MM.1S (cell line): ENCODE measurements at regions not wholly inside any gene's neighbourhood (a gene's known extent, or its start where the extent isn't known, plus 50 kb on each side); places are given as distances from the start of the nearest gene placed in this dataset.

Experiments
- DNase-seq: peaks from one replicate; pipeline ENCODE4 v3.0.0-alpha.2; 2015
- H2AFZ ChIP-seq: fragments of 300-600 bp; sonication (generic); 2 replicates; pipeline ENCODE4 v1.6.0; 2016; ENCODE audit warnings: antibody characterized with exemption, low read length
- H3F3A ChIP-seq: fragments of 300-600 bp; sonication (generic); 2 replicates; pipeline ENCODE4 v1.6.1; 2016; ENCODE audit warnings: mild to moderate bottlenecking, antibody characterized with exemption, low read length, moderate library complexity, mixed read lengths; ENCODE audit not compliant: insufficient read depth
- H3K27ac ChIP-seq: fragments of 300-600 bp; sonication (generic); 2 replicates; pipeline ENCODE4 v1.5.1; 2016; ENCODE audit warnings: mild to moderate bottlenecking, low read length
- H3K27me3 ChIP-seq: fragments of 300-600 bp; sonication (generic); replicated peaks from 2 replicates; pipeline ENCODE4 v1.6.0; 2016; ENCODE audit warnings: low read length; ENCODE audit not compliant: insufficient read depth
- H3K36me3 ChIP-seq: fragments of 300-600 bp; sonication (generic); replicated peaks from 2 replicates; pipeline ENCODE4 v1.6.1; 2016; ENCODE audit warnings: mild to moderate bottlenecking, low read length, mixed read lengths; ENCODE audit not compliant: insufficient read depth
- H3K4me1 ChIP-seq: fragments of 300-600 bp; sonication (generic); 2 replicates; pipeline ENCODE4 v1.6.1; 2016; ENCODE audit warnings: low read length, mixed read lengths
- H3K4me2 ChIP-seq: fragments of 300-600 bp; sonication (generic); 2 replicates; pipeline ENCODE4 v1.6.0; 2016; ENCODE audit warnings: low read depth, low read length
- H3K4me3 ChIP-seq: fragments of 300-600 bp; sonication (generic); 2 replicates; pipeline ENCODE4 v1.5.1; 2016; ENCODE audit warnings: low read length, mixed read lengths
- H3K79me2 ChIP-seq: fragments of 300-600 bp; sonication (generic); 2 replicates; pipeline ENCODE4 v1.6.1; 2016; ENCODE audit warnings: mixed run types, low read length, mixed read lengths
- H3K9ac ChIP-seq: fragments of 300-600 bp; sonication (generic); 2 replicates; pipeline ENCODE4 v1.6.1; 2016; ENCODE audit warnings: low read length, mixed read lengths
- H3K9me2 ChIP-seq: fragments of 300-600 bp; sonication (generic); replicated peaks from 2 replicates; pipeline ENCODE4 v1.6.1; 2016; ENCODE audit warnings: mild to moderate bottlenecking, low read length, mixed read lengths; ENCODE audit not compliant: insufficient read depth
- H3K9me3 ChIP-seq: fragments of 300-600 bp; sonication (generic); replicated peaks from 2 replicates; pipeline ENCODE4 v1.6.1; 2016; ENCODE audit warnings: mild to moderate bottlenecking, low read length, mixed read lengths; ENCODE audit not compliant: insufficient read depth
- H4K20me1 ChIP-seq: fragments of 300-600 bp; sonication (generic); 2 replicates; pipeline ENCODE4 v1.6.1; 2016; ENCODE audit warnings: mild to moderate bottlenecking, low read length, moderate library complexity, mixed read lengths; ENCODE audit not compliant: insufficient read depth
- CTCF ChIP-seq: fragments of 300-600 bp; sonication (generic); IDR thresholded peaks from 2 replicates; pipeline ENCODE4 v1.5.1; 2016; ENCODE audit warnings: antibody characterized with exemption, low read length, mixed read lengths
- EZH2 ChIP-seq: fragments of 300-600 bp; sonication (generic); optimal IDR thresholded peaks from 2 replicates; pipeline ENCODE3; 2017; ENCODE audit warnings: low read depth, mild to moderate bottlenecking, antibody characterized with exemption, low read length, mixed read lengths
- EZH2phosphoT487 ChIP-seq: fragments of 300-600 bp; sonication (generic); IDR thresholded peaks from 2 replicates; pipeline ENCODE4 v1.6.1; 2018; ENCODE audit warnings: antibody characterized with exemption, low read length

GRCh38 chr5:103474677-103475076, 87.9 kb downstream of the NUDT12 start:
- DNase-seq, result no peak
- no peaks in the 10 kb centered on the region for H3K27me3 ChIP-seq
- no peaks in the 10 kb centered on the region for H3K9me3 ChIP-seq
- H3K4me2 ChIP-seq, result no peak overlapping the region
- H2AFZ ChIP-seq, result no peak overlapping the region
- H3K4me1 ChIP-seq, result no peaks in the 10 kb centered on the region
- no peaks in the 10 kb centered on the region for H4K20me1 ChIP-seq
- H3K4me3 ChIP-seq, result no peak overlapping the region
- no peaks in the 10 kb centered on the region for H3F3A ChIP-seq
- no peaks in the 10 kb centered on the region for H3K79me2 ChIP-seq
- H3K9me2 ChIP-seq, result no peaks in the 10 kb centered on the region
- H3K9ac ChIP-seq, result no peak overlapping the region
- H3K27ac ChIP-seq, result no peak overlapping the region
- no peak for TF ChIP-seq CTCF
- TF ChIP-seq EZH2, result no peak
- no peak for TF ChIP-seq EZH2phosphoT487
- no peaks in the 10 kb centered on the region for H3K36me3 ChIP-seq

GRCh38 chr5:103473725-103474124, 88.9 kb downstream of the NUDT12 start:
- Histone ChIP-seq H3K36me3 (no peaks in the 10 kb centered on the region), H2AFZ (no peak overlapping the region), H3K79me2 (no peaks in the 10 kb centered on the region), H4K20me1 (no peaks in the 10 kb centered on the region), H3K4me1 (no peaks in the 10 kb centered on the region), H3F3A (no peaks in the 10 kb centered on the region), H3K4me3 (no peak overlapping the region), H3K9ac (no peak overlapping the region), H3K9me2 (no peaks in the 10 kb centered on the region), H3K27ac (no peak overlapping the region), H3K4me2 (no peak overlapping the region), H3K9me3 (no peaks in the 10 kb centered on the region), H3K27me3 (no peaks in the 10 kb centered on the region)
- TF ChIP-seq CTCF, result no peak
- TF ChIP-seq EZH2phosphoT487, result no peak
- no peak for TF ChIP-seq EZH2
- no peak for DNase-seq

- H4K20me1 ChIP-seq, result no peaks in the 10 kb centered on the region
- H3K4me2 ChIP-seq, result no peak overlapping the region
- no peak overlapping the region for H3K4me3 ChIP-seq
- no peaks in the 10 kb centered on the region for H3K79me2 ChIP-seq
- H2AFZ ChIP-seq, result no peak overlapping the region
- H3K27ac ChIP-seq, result no peak overlapping the region
- H3K9me2 ChIP-seq, result no peaks in the 10 kb centered on the region
- no peaks in the 10 kb centered on the region for H3K27me3 ChIP-seq
- no peak for DNase-seq
- no peak overlapping the region for H3K9ac ChIP-seq
- H3K36me3 ChIP-seq, result no peaks in the 10 kb centered on the region
- no peaks in the 10 kb centered on the region for H3K9me3 ChIP-seq
- H3K4me1 ChIP-seq, result no peaks in the 10 kb centered on the region
- no peaks in the 10 kb centered on the region for H3F3A ChIP-seq
- TF ChIP-seq EZH2phosphoT487, result no peak
- no peak for TF ChIP-seq CTCF
- no peak for TF ChIP-seq EZH2
These were observed 89.8 kb downstream of the NUDT12 start for GRCh38 chr5:103472830-103473229.
